Urinary bladder (tissue), 3 donors: ENCODE measurements at regions not wholly inside any gene's neighbourhood (a gene's known extent, or its start where the extent isn't known, plus 50 kb on each side); places are given as distances from the start of the nearest gene placed in this dataset.

Experiments
- DNase-seq: peaks from one replicate; pipeline ENCODE4 v3.0.0-alpha.2; 2015; ENCODE audit errors: extremely low spot score
- H3K27ac ChIP-seq: one replicate; pipeline ENCODE4 v1.5.1; 2013; ENCODE audit warnings: low read depth, mild to moderate bottlenecking, moderate library complexity
- H3K36me3 ChIP-seq: one replicate; pipeline ENCODE4 v1.6.1; 2013; ENCODE audit warnings: mild to moderate bottlenecking, moderate library complexity; ENCODE audit not compliant: insufficient read depth
- H3K4me1 ChIP-seq: one replicate; pipeline ENCODE4 v1.6.1; 2013; ENCODE audit warnings: mild to moderate bottlenecking, moderate library complexity; ENCODE audit not compliant: insufficient read depth
- H3K4me3 ChIP-seq: one replicate; pipeline ENCODE4 v1.5.1; 2013; ENCODE audit warnings: low read depth, low read length
- WGBS: extraction: QIAGEN DNeasy Blood & Tissue Kit; methylation state at CpG from one replicate; pipeline ENCODE4 v1.1.7; 2013; 5-methylcytosine and 5-hydroxymethylcytosine counted together
- donor health status: healthy with polysubstance abuse.
- donor health status: healthy.

GRCh38 chr3:30258426-30259392 lies 347.7 kb upstream of the TGFBR2 start:
- peak; percentile 51 for DNase-seq
- 86% methylated on average over 4 of the region's 4 CpGs for WGBS
- Histone ChIP-seq H3K4me1 (no peaks in the 10 kb centered on the region), H3K36me3 (no peaks in the 10 kb centered on the region), H3K27ac (no peak overlapping the region), H3K4me3 (no peak overlapping the region)

- H3K4me3 ChIP-seq = no peak overlapping the region
- WGBS = 97% methylated on average over 2 of the region's 2 CpGs
- no peak overlapping the region for H3K27ac ChIP-seq
- no peak for DNase-seq
- H3K4me1 ChIP-seq = no peaks in the 10 kb centered on the region
- H3K36me3 ChIP-seq = no peaks in the 10 kb centered on the region
Observed at GRCh38 chr3:30259730-30260129, 346.7 kb upstream of the TGFBR2 start.

- no peak overlapping the region for H3K4me3 ChIP-seq
- WGBS = 40% methylated on average over 3 of the region's 3 CpGs
- H3K4me1 ChIP-seq = no peaks in the 10 kb centered on the region
- no peak overlapping the region for H3K27ac ChIP-seq
- no peak for DNase-seq
- no peaks in the 10 kb centered on the region for H3K36me3 ChIP-seq
Observed at GRCh38 chr3:30260762-30261161, 345.6 kb upstream of the TGFBR2 start.

GRCh38 chr3:30263238-30263924 lies 343.0 kb upstream of the TGFBR2 start:
- Histone ChIP-seq H3K36me3 (no peaks in the 10 kb centered on the region), H3K4me3 (no peak overlapping the region), H3K4me1 (no peaks in the 10 kb centered on the region), H3K27ac (no peak overlapping the region)
- WGBS = 90% methylated on average over 5 of the region's 5 CpGs
- no peak for DNase-seq

- 95% methylated on average over 4 of the region's 4 CpGs for WGBS
Observed at GRCh38 chr3:30263925-30264313, 342.5 kb upstream of the TGFBR2 start.

GRCh38 chr3:30266524-30266923 lies 339.9 kb upstream of the TGFBR2 start:
- no peak overlapping the region for H3K4me3 ChIP-seq
- WGBS = 72% methylated on average over 2 of the region's 2 CpGs
- no peak for DNase-seq
- H3K27ac ChIP-seq = no peak overlapping the region
- no peaks in the 10 kb centered on the region for H3K36me3 ChIP-seq
- H3K4me1 ChIP-seq = no peaks in the 10 kb centered on the region

More at GRCh38 chr3:30263925-30264313, 342.5 kb upstream of the TGFBR2 start:
- DNase-seq = no peak
- Histone ChIP-seq H3K27ac (no peak overlapping the region), H3K4me3 (no peak overlapping the region), H3K36me3 (no peaks in the 10 kb centered on the region), H3K4me1 (no peaks in the 10 kb centered on the region)

GRCh38 chr3:30268288-30268687 lies 338.1 kb upstream of the TGFBR2 start:
- DNase-seq = no peak
- no peaks in the 10 kb centered on the region for H3K4me1 ChIP-seq
- no peaks in the 10 kb centered on the region for H3K36me3 ChIP-seq
- no peak overlapping the region for H3K4me3 ChIP-seq
- H3K27ac ChIP-seq = no peak overlapping the region
- WGBS = 32% methylated on average over 4 of the region's 4 CpGs

GRCh38 chr3:30269751-30270445 lies 336.5 kb upstream of the TGFBR2 start:
- Histone ChIP-seq H3K27ac (no peak overlapping the region), H3K4me3 (no peak overlapping the region), H3K36me3 (no peaks in the 10 kb centered on the region), H3K4me1 (no peaks in the 10 kb centered on the region)
- 88% methylated on average over 10 of the region's 10 CpGs for WGBS
- no peak for DNase-seq

GRCh38 chr3:30271781-30272180 lies 334.6 kb upstream of the TGFBR2 start:
- no peaks in the 10 kb centered on the region for H3K4me1 ChIP-seq
- no peak overlapping the region for H3K27ac ChIP-seq
- 69% methylated on average over 3 of the region's 3 CpGs for WGBS
- no peak for DNase-seq
- H3K4me3 ChIP-seq = no peak overlapping the region
- H3K36me3 ChIP-seq = no peaks in the 10 kb centered on the region

GRCh38 chr3:30273304-30274072 lies 332.9 kb upstream of the TGFBR2 start:
- WGBS = 63% methylated on average over 2 of the region's 2 CpGs
- Histone ChIP-seq H3K4me3 (no peak overlapping the region), H3K27ac (no peak overlapping the region)

GRCh38 chr3:30277494-30277893 lies 328.9 kb upstream of the TGFBR2 start:
- no peak overlapping the region for H3K27ac ChIP-seq
- no peaks in the 10 kb centered on the region for H3K36me3 ChIP-seq
- no peak overlapping the region for H3K4me3 ChIP-seq
- DNase-seq = no peak
- H3K4me1 ChIP-seq = no peaks in the 10 kb centered on the region

More at GRCh38 chr3:30273304-30274072, 332.9 kb upstream of the TGFBR2 start:
- H3K36me3 ChIP-seq = no peaks in the 10 kb centered on the region
- H3K4me1 ChIP-seq = no peaks in the 10 kb centered on the region
- DNase-seq = no peak

GRCh38 chr3:30281526-30281925 lies 324.9 kb upstream of the TGFBR2 start:
- Histone ChIP-seq H3K36me3 (no peaks in the 10 kb centered on the region), H3K27ac (no peak overlapping the region), H3K4me3 (no peak overlapping the region), H3K4me1 (no peaks in the 10 kb centered on the region)
- no peak for DNase-seq
- 88% methylated on average over 1 of the region's 1 CpG for WGBS

- no peak overlapping the region for H3K4me3 ChIP-seq
- H3K36me3 ChIP-seq = no peaks in the 10 kb centered on the region
- H3K4me1 ChIP-seq = no peaks in the 10 kb centered on the region
- no peak overlapping the region for H3K27ac ChIP-seq
- no peak for DNase-seq
- 33% methylated on average over 3 of the region's 3 CpGs for WGBS
Observed at GRCh38 chr3:30282154-30282696, 324.2 kb upstream of the TGFBR2 start.
